HepG2 (cell line): ENCODE measurements at regions not wholly inside any gene's neighbourhood (a gene's known extent, or its start where the extent isn't known, plus 50 kb on each side); places are given as distances from the start of the nearest gene placed in this dataset.

Source experiments
- BRD4 ChIP-seq: sonication (generic); formaldehyde crosslinking; IDR thresholded peaks from 2 replicates; pipeline ENCODE4 v1.4.0; 2020; ENCODE audit warnings: missing genetic modification reagents
- CHD4 ChIP-seq: fragments of 200-600 bp; sonication (generic); IDR thresholded peaks from 2 replicates; pipeline ENCODE4 v1.7.0; 2017; ENCODE audit warnings: mild to moderate bottlenecking, low read length, borderline replicate concordance
- ESRRA ChIP-seq: sonication (generic); formaldehyde crosslinking; IDR thresholded peaks from 2 replicates; pipeline ENCODE4 v1.5.1; 2020; ENCODE audit warnings: mild to moderate bottlenecking, low read depth, missing genetic modification reagents
- EZH2 ChIP-seq: conservative IDR thresholded peaks from 2 replicates; pipeline ENCODE4 v1.6.1; 2012; ENCODE audit warnings: mild to moderate bottlenecking, low read depth, low read length, moderate library complexity
- MAFG ChIP-seq: sonication (generic); formaldehyde crosslinking; IDR thresholded peaks from 2 replicates; pipeline ENCODE4 v1.5.1; 2020; ENCODE audit warnings: mild to moderate bottlenecking, missing genetic modification reagents
- NR2C2 ChIP-seq: sonication (generic); formaldehyde crosslinking; IDR thresholded peaks from 2 replicates; pipeline ENCODE4 v1.4.0; 2020; ENCODE audit warnings: missing genetic modification reagents, mild to moderate bottlenecking, moderate library complexity, borderline replicate concordance
- RORA ChIP-seq: sonication (generic); formaldehyde crosslinking; IDR thresholded peaks from 2 replicates; pipeline ENCODE4 v1.5.0; 2020; ENCODE audit warnings: mild to moderate bottlenecking, missing genetic modification reagents, moderate library complexity
- ZBTB7A ChIP-seq: sonication (generic); formaldehyde crosslinking; IDR thresholded peaks from 2 replicates; pipeline ENCODE4 v1.8.0; 2022; ENCODE audit warnings: mild to moderate bottlenecking, missing genetic modification reagents
- ZNF234 ChIP-seq: sonication (generic); formaldehyde crosslinking; conservative IDR thresholded peaks from 2 replicates; pipeline ENCODE4 v1.5.1; 2020; ENCODE audit warnings: mild to moderate bottlenecking, missing genetic modification reagents
- ZNF629 ChIP-seq: sonication (generic); formaldehyde crosslinking; conservative IDR thresholded peaks from 2 replicates; pipeline ENCODE4 v1.5.0; 2020; ENCODE audit warnings: missing genetic modification reagents
- TF ChIP-seq, protein P1 (sequence below): sonication (generic); formaldehyde crosslinking; IDR thresholded peaks from 2 replicates; pipeline ENCODE4 v1.5.0; 2020; ENCODE audit warnings: mild to moderate bottlenecking, missing genetic modification reagents, moderate library complexity
- TF ChIP-seq, protein P2 (sequence below): sonication (generic); formaldehyde crosslinking; IDR thresholded peaks from 2 replicates; pipeline ENCODE4 v1.4.0; 2020; ENCODE audit warnings: missing genetic modification reagents, borderline replicate concordance
- TF ChIP-seq, protein P3 (sequence below): IDR thresholded peaks from 2 replicates; pipeline ENCODE4 v1.6.1; 2016
- TF ChIP-seq, protein P4 (sequence below): sonication (generic); formaldehyde crosslinking; IDR thresholded peaks from 2 replicates; pipeline ENCODE4 v1.4.0; 2020; ENCODE audit warnings: missing genetic modification reagents

- TF ChIP-seq MAFG (CRISPR knock-in tag) (no peak), ZNF234 (CRISPR knock-in tag) (no peak), EZH2 (no peak), RORA (CRISPR knock-in tag) (no peak), NR2C2 (no peak), ZBTB7A (CRISPR knock-in tag) (no peak), ESRRA (CRISPR knock-in tag) (no peak), BRD4 (CRISPR knock-in tag) (no peak), ZNF629 (no peak), CHD4 (no peak)
- TF ChIP-seq, protein P1, sequence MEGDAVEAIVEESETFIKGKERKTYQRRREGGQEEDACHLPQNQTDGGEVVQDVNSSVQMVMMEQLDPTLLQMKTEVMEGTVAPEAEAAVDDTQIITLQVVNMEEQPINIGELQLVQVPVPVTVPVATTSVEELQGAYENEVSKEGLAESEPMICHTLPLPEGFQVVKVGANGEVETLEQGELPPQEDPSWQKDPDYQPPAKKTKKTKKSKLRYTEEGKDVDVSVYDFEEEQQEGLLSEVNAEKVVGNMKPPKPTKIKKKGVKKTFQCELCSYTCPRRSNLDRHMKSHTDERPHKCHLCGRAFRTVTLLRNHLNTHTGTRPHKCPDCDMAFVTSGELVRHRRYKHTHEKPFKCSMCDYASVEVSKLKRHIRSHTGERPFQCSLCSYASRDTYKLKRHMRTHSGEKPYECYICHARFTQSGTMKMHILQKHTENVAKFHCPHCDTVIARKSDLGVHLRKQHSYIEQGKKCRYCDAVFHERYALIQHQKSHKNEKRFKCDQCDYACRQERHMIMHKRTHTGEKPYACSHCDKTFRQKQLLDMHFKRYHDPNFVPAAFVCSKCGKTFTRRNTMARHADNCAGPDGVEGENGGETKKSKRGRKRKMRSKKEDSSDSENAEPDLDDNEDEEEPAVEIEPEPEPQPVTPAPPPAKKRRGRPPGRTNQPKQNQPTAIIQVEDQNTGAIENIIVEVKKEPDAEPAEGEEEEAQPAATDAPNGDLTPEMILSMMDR (CRISPR knock-in tag), result no peak
- TF ChIP-seq, protein P2, sequence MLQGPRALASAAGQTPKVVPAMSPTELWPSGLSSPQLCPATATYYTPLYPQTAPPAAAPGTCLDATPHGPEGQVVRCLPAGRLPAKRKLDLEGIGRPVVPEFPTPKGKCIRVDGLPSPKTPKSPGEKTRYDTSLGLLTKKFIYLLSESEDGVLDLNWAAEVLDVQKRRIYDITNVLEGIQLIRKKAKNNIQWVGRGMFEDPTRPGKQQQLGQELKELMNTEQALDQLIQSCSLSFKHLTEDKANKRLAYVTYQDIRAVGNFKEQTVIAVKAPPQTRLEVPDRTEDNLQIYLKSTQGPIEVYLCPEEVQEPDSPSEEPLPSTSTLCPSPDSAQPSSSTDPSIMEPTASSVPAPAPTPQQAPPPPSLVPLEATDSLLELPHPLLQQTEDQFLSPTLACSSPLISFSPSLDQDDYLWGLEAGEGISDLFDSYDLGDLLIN (CRISPR knock-in tag), result no peak
- TF ChIP-seq, protein P3, sequence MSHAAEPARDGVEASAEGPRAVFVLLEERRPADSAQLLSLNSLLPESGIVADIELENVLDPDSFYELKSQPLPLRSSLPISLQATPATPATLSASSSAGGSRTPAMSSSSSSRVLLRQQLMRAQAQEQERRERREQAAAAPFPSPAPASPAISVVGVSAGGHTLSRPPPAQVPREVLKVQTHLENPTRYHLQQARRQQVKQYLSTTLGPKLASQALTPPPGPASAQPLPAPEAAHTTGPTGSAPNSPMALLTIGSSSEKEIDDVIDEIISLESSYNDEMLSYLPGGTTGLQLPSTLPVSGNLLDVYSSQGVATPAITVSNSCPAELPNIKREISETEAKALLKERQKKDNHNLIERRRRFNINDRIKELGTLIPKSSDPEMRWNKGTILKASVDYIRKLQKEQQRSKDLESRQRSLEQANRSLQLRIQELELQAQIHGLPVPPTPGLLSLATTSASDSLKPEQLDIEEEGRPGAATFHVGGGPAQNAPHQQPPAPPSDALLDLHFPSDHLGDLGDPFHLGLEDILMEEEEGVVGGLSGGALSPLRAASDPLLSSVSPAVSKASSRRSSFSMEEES, result no peak
- TF ChIP-seq, protein P4, sequence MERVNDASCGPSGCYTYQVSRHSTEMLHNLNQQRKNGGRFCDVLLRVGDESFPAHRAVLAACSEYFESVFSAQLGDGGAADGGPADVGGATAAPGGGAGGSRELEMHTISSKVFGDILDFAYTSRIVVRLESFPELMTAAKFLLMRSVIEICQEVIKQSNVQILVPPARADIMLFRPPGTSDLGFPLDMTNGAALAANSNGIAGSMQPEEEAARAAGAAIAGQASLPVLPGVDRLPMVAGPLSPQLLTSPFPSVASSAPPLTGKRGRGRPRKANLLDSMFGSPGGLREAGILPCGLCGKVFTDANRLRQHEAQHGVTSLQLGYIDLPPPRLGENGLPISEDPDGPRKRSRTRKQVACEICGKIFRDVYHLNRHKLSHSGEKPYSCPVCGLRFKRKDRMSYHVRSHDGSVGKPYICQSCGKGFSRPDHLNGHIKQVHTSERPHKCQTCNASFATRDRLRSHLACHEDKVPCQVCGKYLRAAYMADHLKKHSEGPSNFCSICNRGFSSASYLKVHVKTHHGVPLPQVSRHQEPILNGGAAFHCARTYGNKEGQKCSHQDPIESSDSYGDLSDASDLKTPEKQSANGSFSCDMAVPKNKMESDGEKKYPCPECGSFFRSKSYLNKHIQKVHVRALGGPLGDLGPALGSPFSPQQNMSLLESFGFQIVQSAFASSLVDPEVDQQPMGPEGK (CRISPR knock-in tag), result no peak
Observed at GRCh38 chr13:80038371-80038770, 302.6 kb downstream of the SPRY2 start.
